ENCODE measurements at regions not wholly inside any gene's neighbourhood (a gene's known extent, or its start where the extent isn't known, plus 50 kb on each side); places are given as distances from the start of the nearest gene placed in this dataset.

GRCh38 chr19:5392486-5392885 is 51.9 kb upstream of the PTPRS start:
- no peak for DNase-seq

- no peak for DNase-seq
Measured at GRCh38 chr19:5393088-5393487, 52.5 kb upstream of the PTPRS start.

GRCh38 chr19:5394551-5395505 is 54.2 kb upstream of the PTPRS start:
- no peak for DNase-seq

GRCh38 chr19:5395556-5395955 is 54.9 kb upstream of the PTPRS start:
- DNase-seq: no peak

GRCh38 chr19:5396096-5396939 is 55.7 kb upstream of the PTPRS start:
- no peak for DNase-seq

- no peak for DNase-seq
Measured at GRCh38 chr19:5396963-5397362, 56.4 kb upstream of the PTPRS start.

GRCh38 chr19:5397804-5398692 is 57.2 kb upstream of the ZNRF4 start:
- DNase-seq: no peak

GRCh38 chr19:5398693-5399057 is 56.5 kb upstream of the ZNRF4 start:
- no peak for DNase-seq

GRCh38 chr19:5403968-5404640 is 51.1 kb upstream of the ZNRF4 start:
- peak in 1 of 2 experiments; percentile 15 for DNase-seq

Measured in NCI-H526 (cell line).